Putamen (tissue), 1 donor: ENCODE measurements at regions not wholly inside any gene's neighbourhood (a gene's known extent, or its start where the extent isn't known, plus 50 kb on each side); places are given as distances from the start of the nearest gene placed in this dataset.

Source experiments
- DNase-seq: peaks from one replicate; pipeline ENCODE4 v3.0.0-alpha.2; 2016; ENCODE audit warnings: low spot score

DNA sequence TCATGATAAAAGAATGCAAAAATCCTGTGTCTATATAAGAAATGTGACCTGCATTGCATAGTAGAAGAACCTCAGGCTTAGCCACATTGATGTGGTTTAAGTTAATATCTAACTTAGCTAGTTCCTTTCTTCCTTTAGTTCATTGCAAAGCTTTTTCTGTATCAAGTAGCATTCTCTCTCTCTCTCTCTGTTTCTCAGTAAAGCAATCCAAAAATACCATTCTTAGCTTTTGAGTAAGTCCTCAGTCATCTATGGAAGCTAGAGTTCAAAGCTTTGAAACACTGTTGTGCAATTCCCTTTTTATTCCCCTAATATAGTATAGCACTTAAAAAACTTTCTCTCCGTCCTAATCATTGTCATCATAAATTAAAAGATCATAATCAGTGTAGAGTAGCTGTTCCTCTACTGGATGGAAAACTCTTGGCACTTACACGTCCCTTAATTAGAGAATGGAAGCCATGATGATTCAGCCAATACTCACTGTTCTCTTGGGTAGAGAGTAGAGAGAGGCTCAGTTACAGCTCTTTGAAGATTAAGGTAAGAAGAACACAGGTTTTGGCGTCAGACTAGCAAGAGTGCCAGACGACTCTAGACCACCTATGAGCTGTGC, 350.3 kb upstream of the LYPLAL1 start:
- no peak for DNase-seq

DNA sequence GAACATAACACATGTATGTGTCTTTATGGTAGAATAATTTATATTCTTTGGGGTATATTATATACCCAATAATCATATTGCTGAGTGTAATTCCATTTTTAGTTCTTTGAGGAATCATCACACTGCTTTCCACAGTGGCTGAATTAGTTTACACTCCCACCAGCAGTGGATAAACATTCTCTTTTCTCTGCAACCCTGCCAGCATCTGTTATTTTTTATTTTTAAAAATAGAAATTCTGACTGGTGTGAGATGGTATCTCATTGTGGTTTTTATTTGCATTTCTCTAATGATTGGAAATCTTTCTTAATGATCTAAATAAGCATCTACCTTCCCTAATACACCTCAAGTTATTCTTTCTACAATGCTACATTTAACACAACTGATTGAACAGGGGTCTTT, 346.2 kb upstream of the LYPLAL1 start:
- no peak for DNase-seq

DNA sequence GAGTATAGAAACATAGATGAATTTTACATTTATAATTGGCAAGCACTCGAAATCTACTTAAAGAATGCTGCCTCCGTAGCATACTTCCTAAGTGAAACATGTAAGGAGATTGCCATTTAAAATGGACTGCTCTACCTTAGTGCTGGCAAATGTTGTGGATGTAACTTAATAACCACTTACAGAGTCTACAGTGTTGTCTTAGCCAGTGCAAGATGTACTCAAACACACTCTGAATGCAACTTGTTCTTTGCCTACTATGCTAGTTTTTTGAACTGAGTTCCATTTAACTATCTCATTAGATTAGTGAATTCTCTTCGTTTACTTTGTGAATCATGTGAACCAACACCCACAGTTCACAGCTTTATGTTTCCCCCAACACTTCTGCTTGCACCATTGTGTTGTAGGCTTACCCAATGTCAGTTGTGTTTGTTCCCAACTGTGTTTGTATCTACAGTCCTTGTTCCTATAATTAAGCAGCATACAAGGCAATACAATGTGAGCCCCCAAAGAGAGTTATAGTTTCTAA, 345.5 kb upstream of the LYPLAL1 start:
- no peak for DNase-seq

DNA sequence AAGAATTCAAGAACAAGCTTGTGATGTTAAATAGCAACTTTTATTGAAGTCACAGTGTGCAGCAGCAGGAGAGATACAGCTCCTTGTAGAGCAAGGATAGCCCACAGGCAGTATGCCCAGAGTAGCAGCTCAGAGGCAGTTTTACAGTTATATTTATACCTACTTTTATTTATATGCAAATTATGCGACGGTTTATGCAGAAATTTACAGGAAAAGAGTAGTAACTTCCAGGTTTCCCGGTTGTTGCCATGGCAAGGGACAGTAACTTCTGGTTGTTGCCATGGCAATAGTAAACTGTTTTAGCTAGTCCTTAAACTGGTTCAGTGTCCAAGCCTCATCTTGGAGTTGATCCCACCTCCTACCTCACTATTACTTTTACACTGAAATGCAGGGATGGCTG, 344.6 kb upstream of the LYPLAL1 start:
- DNase-seq = no peak

DNA sequence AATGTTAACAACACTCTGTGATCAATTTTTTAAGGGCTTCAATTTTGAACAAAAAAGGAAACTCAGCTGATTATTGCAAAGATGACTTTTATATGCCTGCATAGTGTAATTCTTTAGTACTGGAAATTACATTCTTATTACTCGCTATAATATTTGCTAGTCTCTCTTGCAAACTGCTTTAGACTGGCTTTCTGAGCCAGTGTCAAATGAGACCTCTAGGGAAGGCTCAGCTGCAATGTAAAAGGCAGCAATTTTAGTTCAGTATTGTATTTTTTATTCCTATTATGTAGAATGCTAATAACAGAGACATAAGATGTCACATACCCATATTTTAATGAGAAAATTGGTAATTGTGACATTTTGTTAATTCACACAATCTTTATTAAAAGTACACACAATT, 338.1 kb upstream of the LYPLAL1 start:
- DNase-seq = no peak

DNA sequence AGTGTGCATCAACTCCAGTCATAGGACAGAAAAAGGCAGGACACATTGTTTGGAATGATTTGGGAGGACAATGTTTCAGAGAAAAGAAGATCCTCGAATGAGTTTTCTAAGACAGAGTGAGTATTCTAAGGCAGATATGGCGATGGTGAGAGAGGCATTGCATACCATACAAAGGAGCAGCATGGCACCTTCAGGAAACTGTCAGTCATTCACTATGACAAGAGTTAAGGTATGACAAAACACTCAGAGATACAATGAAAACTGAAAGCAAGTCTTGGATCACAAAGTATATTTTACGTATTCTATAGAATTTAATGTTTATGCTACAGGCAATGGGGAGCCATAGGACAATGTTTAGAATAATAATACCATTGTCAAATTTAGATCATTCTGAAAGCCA, 337.4 kb upstream of the LYPLAL1 start:
- DNase-seq = no peak

DNA sequence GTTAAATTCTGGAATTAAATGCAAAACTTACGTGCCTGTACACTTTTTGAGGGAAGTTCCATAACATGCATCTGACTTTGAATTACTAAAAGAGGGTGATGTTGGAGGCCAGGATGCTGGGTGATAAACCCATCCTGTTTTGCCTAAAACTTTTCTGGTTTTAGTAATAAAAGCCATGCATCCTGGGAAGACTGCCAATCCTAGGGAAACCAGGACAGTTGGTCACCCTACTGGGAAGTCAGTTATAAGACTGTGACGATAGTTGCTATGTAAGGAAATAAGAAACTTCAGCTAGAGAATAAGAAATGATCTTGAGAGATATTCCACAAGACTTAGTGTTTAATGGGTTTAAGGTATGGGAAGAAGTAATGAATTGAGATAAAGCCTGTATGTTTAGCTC, 336.6 kb upstream of the LYPLAL1 start:
- no peak for DNase-seq

DNA sequence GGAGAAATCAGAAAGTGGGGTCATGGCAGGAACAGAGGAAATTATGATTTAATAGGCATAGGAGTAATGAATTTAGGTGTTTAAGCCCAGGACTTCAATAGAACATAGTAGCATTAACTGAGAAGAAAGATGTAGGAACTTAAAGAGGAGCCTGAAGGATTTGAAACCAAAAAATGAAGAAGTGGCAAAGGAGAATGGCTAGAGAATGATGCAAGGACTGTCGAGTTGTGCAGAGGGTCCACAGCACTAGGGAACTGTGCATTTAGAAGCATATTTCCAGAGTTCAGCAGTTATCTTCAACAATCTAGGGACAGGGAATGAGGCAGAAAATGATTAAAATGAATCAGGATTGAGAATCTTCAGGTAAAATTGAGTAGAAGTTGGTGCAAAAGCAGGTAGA, 328.1 kb upstream of the LYPLAL1 start:
- DNase-seq = no peak

DNA sequence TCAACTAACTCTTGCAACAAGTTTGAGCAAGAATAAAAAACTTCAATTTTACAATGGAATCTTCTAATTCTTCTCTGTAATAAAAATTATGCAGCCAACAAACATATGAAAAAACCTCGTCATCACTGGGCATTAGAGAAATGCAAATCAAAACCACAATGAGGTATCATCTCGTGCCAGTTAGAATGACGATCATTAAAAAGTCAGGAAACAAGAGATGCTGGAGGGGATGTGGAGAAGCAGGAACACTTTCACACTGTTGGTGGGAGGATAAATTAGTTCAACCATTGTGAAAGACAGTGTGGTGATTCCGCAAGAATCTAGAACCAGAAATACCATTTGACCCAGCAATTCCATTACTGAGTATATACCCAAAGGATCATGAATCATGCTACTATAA, 327.5 kb upstream of the LYPLAL1 start:
- DNase-seq = no peak

DNA sequence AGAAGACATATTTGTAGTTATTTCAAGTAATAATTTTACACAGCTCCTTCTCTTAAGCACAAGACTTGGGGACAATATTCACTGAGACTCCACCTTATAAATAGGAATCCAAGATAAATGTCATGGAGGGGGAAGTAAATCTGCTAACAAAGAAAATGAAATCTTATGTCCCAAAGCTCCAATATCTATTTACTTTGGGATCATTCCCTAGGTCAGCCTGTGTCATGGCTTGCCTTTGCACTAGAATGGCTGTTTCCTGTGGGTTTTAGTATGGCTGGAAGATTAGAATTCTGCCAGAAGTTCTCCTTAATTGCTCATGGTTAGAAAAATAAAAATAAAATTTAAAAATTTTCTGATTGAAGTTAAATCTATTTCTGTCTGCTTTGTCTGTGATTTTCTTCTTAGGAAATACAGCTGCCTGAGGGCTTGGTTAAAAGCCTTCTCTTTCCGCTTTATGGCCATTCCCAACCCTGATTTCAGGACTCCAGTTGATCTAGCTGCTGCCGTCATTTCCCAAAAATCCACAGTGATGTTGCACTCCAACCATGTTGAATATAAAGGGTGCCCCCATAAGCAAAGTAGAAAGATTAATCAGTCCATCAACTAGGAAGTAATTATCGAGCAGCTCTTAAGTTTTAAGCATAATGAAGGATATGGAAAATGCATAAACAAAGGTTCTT, 326.4 kb upstream of the LYPLAL1 start:
- no peak for DNase-seq

DNA sequence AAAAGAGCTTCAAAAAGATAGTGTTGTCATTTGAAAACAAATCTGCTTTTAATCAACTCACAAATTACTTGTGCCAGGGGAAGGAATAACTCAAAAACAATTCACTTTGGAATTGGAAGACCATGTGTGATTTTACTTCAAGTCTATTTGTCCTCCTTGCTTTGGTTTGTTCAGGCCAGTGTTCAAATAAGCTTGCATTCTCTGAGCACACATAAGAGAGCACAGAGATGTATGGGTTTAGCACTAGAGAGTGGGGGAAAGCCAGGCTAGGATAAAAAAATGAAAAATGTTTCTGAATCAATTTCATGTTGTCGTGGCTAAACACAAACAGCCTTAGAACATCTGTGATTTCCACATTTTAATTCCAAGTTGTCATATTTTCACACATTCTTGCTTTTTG, 325.7 kb upstream of the LYPLAL1 start:
- DNase-seq = no peak

DNA sequence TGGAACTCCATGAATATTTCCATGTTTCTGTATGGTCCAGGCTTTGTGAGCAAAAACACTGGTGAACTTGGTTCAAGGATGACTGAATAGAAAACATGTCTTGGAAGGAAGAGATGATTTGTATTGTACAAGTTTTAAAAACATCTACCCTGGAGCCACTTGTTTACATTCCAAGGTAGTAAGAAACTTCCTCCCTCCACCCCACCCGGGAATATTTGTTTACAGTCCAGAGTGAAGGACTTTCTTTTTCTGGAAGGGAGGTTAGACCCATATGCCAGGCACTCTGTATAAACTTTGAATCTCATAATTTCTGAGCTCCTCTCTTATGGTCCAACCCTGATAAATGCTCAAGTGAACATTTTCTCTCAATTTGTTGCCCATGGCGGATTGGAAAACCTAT, 323.3 kb upstream of the LYPLAL1 start:
- DNase-seq = no peak

DNA sequence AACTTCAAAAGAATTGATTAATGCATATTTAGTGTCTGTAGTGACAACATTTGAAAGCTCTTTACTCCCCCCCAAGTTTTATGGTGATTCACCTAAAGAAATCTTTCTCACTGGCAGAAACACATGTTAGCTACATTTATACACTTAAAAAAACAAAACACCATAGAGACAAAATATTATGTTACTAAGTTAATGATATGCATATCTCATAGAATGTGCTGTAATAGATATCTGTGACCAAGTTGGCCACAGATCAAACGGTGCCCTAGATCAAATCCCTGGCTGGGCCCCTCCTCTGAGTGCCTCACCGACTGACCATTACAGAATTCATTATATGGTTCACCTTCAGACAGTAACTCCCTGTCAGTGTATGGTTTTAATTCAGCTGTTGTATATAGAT, 322.1 kb upstream of the LYPLAL1 start:
- DNase-seq = no peak

DNA sequence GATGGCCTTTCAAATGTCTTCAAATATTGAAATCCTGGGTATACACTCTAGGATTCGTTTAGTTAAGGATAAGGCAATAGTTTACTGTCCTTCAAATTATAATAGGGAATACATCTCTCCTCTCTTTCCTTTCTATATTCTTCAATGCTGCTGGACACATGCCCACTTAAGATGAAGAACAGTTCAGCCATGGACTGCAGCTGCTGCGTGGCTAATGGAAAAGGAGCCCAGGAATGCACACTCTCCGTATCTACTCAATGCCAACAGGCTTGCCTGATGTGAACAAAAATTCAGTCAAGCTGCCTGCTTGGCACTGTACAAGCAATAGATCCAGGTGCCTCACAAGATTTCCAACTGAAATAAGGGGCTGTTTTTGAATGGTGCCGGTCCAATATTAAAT, 321.2 kb upstream of the LYPLAL1 start:
- no peak for DNase-seq

DNA sequence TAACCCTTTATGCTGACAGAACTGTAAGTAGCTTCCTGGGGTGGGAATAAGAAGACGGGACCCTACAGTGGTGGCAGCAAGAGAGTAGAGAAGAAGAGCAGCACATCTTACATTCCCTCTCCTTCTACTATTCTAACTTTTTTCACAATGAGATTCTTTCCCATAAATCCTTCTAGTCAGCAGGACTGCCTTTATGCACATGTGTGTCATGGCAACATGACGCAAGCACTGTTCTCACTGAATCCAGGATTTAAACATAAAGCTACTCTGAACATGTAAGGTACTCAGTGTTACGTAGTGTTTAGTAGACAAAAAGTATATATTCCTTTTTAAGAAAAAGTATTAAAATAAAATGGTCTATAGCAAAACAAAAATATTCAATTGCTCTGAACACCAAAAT, 309.7 kb upstream of the LYPLAL1 start:
- no peak for DNase-seq

DNA sequence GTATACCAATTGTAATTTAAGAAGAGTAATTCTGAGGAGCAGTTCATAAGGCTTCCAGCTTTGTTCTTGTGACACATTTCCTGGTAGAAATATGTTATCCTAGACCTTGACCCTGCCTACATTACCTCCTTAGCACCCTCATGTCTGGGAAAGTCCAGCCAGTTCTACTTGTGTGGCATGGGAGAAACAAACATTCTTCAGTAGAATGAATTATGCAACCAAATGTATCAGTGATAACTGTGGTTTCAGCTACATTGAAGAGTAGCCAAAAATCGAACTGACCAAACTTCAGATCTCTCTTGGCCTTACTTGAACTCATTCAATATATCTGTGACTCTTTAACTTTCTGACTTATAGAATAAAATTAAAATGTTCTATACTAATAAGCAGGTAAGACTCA, 308.1 kb upstream of the LYPLAL1 start:
- DNase-seq = no peak

DNA sequence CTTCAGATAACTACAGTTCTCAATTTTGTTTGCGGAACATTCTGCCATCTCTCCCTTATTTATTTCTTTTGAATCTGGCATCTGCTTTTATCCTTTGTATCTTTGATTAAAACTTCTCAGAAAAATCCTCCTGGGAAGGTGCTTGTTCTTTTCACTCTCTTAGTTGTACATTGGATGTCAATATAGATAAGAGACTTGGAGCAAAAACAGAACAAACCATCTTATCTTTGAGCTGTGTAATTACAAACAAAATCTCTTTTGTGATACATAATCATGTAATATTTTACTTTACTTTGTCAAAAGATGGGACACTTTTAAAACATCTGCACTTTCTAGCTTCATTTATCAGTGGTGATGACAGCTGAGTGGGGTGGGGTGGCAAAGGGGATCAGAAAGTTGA, 307.2 kb upstream of the LYPLAL1 start:
- no peak for DNase-seq

DNA sequence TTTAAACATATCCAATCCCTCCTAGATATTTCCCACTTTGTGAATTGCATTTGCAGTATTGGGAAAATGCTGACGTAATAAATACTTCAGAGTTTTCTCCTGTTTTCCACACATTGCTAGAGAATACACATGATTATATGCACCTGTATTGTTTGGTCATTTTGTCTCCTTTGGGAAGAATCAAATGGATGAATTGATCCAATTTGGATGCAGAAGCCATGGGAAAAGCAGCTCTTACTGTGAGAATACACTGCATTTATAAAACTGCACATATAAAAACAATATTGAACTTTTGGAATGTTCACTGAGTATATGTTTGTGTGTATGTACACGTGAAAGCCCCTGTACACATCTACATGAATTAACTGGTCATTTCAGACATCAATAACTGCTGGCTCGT, 306.6 kb upstream of the LYPLAL1 start:
- DNase-seq = no peak

DNA sequence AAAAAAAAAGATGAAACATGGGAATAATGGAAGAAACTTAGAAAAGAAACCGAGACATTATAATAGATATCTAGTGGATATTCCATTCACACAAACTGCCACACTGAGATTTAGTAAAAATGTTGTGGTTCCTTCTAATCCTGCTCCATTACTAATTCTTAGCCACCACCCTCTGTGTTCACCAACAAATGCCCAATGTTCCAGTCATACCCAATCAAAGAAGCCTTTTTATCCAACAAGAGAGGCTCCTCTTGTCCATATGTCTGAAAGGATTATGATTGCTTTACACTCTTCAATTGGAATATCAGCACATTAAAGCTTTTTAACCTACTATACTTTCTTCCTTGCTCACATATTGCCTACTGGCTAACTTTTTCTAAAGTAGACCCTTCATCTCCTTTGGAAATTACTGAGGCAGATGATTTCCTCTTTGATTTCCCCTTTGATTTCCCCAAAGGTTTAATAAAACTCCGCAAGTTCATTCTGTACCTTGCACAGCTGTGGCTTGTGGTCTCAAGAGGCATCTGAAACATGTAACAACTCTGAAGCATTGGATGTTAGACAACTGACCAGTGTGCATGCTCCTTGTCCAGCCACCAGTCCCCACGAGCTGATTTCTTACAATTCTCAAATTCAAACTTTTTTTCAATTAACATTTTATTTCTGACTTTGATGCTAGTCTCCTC, 305.6 kb upstream of the LYPLAL1 start:
- DNase-seq = no peak

DNA sequence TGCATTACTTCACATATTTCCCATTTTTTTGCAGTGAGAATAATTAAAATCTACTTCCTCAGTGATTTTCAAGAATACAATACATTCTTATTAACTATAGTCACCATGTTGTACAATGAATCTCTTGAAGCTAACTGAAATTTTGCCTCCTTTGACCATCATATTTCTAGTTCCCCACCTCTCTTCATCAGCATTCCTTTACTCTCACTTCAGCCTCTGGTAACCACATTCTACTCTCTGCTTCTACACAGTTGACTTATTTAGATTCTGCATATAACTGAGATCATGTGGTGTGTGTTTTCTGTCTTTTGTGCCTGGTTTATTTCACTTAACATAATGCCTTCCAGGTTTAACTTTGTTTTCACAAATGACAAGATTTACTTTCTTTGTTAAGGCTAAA, 304.4 kb upstream of the LYPLAL1 start:
- no peak for DNase-seq

DNA sequence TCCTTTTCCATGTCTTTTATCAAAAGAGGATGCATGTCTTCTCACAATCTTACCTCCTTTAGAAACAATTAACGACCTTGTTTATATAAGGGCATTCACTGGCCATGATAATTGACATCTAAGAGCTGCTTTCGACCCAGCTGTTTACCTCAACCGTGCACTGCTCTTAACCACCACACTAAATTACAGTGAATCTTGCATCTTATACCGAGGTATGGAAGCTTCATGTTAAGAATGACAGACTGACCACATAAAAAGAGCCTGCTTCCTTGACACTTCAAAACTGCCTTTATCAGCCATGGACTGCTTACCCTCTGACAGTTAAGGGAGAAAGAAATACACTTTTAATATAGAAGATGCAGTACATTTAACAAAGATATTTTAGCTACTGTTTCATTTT, 301.7 kb upstream of the LYPLAL1 start:
- no peak for DNase-seq

DNA sequence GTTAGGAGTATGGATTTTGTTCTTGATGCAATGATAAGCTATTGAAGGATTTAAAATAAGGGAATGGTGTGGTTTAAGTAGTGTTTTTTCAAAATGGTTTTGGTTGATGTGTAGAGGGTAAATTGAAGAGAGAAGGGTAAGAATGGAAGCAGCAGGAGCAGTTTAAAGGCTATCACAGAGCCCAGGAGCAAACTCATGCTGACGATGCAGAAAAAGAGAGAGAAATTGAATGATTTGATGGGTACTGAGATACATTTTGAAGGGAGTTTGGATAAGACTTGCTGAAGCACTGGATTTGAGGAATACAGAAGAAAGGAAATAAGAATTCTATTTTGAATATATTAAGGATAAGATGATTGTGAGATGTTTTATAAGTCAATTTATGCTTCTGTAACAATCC, 300.8 kb upstream of the LYPLAL1 start:
- no peak for DNase-seq

DNA sequence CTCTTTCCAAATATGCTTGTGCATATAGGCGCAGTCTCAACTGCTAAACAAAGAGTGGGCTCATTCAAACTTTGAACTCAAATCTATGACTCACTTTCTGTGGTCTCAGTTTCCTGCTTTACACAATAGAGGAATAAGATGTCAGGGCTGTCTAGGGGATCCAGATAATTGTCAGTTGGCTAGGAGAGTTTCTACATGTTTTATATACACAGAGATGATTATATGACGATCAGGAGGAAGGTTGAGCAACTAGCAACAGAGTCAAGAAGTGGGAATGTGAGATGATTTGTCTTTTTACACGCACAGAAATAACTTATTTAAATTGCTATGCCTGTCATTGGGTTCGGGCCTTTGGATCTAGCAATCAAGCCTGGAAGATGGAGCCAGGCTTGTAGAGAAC, 299.4 kb upstream of the LYPLAL1 start:
- no peak for DNase-seq
